ENCODE measurements at regions not wholly inside any gene's neighbourhood (a gene's known extent, or its start where the extent isn't known, plus 50 kb on each side); places are given as distances from the start of the nearest gene placed in this dataset.

GRCh38 chr6:74208239-74208638 is 512.2 kb downstream of the CD109 start:
- TF ChIP-seq CTCF (IDR thresholded peaks at IDR 0.05; ENCODE audit: low read depth, low read length, poor library complexity, severe bottlenecking) (no peak), EZH2phosphoT487 (IDR thresholded peaks at IDR 0.05; ENCODE audit: borderline replicate concordance, low read length) (no peak)
